HG03045 (cell line): ENCODE measurements at regions not wholly inside any gene's neighbourhood (a gene's known extent, or its start where the extent isn't known, plus 50 kb on each side); places are given as distances from the start of the nearest gene placed in this dataset.
"Not testable (repeated sequence)": the region's sequence is repeated elsewhere in the genome, so short reads cannot be mapped to it uniquely, and the experiment has no call there.

ENCODE experiments used
- ATAC-seq: cut with Tn5 transposase; IDR thresholded peaks from one replicate; pipeline ENCODE4 v1.9.1; 2021; ENCODE audit warnings: mild to moderate bottlenecking, moderate library complexity; ENCODE audit not compliant: unreplicated experiment

- no peak for ATAC-seq
Observed at GRCh38 chr3:21894459-21895340, 143.7 kb upstream of the ZNF385D start.

- no peak for ATAC-seq
Observed at GRCh38 chr3:21898316-21898715, 147.3 kb upstream of the ZNF385D start.

- no peak for ATAC-seq
Observed at GRCh38 chr3:21901484-21901883, 150.5 kb upstream of the ZNF385D start.

- ATAC-seq = no peak
Observed at GRCh38 chr3:21902956-21903355, 151.9 kb upstream of the ZNF385D start.

GRCh38 chr3:21909096-21909495 is 158.1 kb upstream of the ZNF385D start:
- no peak for ATAC-seq

- ATAC-seq = no peak
Observed at GRCh38 chr3:21912711-21913110, 161.7 kb upstream of the ZNF385D start.

GRCh38 chr3:21913791-21914190 is 162.8 kb upstream of the ZNF385D start:
- ATAC-seq = no peak

- ATAC-seq = no peak
Observed at GRCh38 chr3:21914451-21914850, 163.4 kb upstream of the ZNF385D start.

- no peak for ATAC-seq
Observed at GRCh38 chr3:21919383-21919782, 168.4 kb upstream of the ZNF385D start.

- no peak for ATAC-seq
Observed at GRCh38 chr3:21920421-21920861, 169.4 kb upstream of the ZNF385D start.

GRCh38 chr3:21923156-21923555 is 172.1 kb upstream of the ZNF385D start:
- ATAC-seq = not testable (repeated sequence)

GRCh38 chr3:21927261-21927660 is 176.3 kb upstream of the ZNF385D start:
- no peak for ATAC-seq

GRCh38 chr3:21934591-21934990 is 183.6 kb upstream of the ZNF385D start:
- no peak for ATAC-seq

GRCh38 chr3:21936207-21936606 is 185.2 kb upstream of the ZNF385D start:
- no peak for ATAC-seq

- ATAC-seq = no peak
Observed at GRCh38 chr3:21938267-21938681, 187.3 kb upstream of the ZNF385D start.

GRCh38 chr3:21942328-21942727 is 191.3 kb upstream of the ZNF385D start:
- no peak for ATAC-seq

- ATAC-seq = no peak
Observed at GRCh38 chr3:21944251-21944650, 193.2 kb upstream of the ZNF385D start.

- no peak for ATAC-seq
Observed at GRCh38 chr3:21952856-21953255, 201.8 kb upstream of the ZNF385D start.

GRCh38 chr3:21954709-21955108 is 203.7 kb upstream of the ZNF385D start:
- no peak for ATAC-seq

GRCh38 chr3:21955406-21955805 is 204.4 kb upstream of the ZNF385D start:
- ATAC-seq = no peak

GRCh38 chr3:21960033-21960432 is 209.0 kb upstream of the ZNF385D start:
- no peak for ATAC-seq

- ATAC-seq = no peak
Observed at GRCh38 chr3:21962456-21962855, 211.4 kb upstream of the ZNF385D start.

- not testable (repeated sequence) for ATAC-seq
Observed at GRCh38 chr3:21966457-21966856, 215.4 kb upstream of the ZNF385D start.
